Endothelial cell of umbilical vein (primary cell): ENCODE measurements at regions not wholly inside any gene's neighbourhood (a gene's known extent, or its start where the extent isn't known, plus 50 kb on each side); places are given as distances from the start of the nearest gene placed in this dataset.

ENCODE experiments used
- POLR2A ChIP-seq: IDR thresholded peaks from 2 replicates; pipeline ENCODE4 v1.6.1; 2012; ENCODE audit warnings: low read depth, mild to moderate bottlenecking, control low read depth, low read length
- TF ChIP-seq, protein P1 (sequence below), 2 donors: IDR thresholded peaks; 1 replicate in 1 of 2; 2 replicates in 1 of 2; pipeline ENCODE4 v1.5.1; 2011; ENCODE audit warnings: low read length in 2 of 2, mild to moderate bottlenecking in 2 of 2, moderate library complexity in 2 of 2, control low read depth in 1 of 2, inconsistent platforms in 1 of 2, low read depth in 1 of 2; ENCODE audit not compliant: insufficient read depth in 1 of 2; ENCODE audit errors: extremely low read depth in 1 of 2

DNA sequence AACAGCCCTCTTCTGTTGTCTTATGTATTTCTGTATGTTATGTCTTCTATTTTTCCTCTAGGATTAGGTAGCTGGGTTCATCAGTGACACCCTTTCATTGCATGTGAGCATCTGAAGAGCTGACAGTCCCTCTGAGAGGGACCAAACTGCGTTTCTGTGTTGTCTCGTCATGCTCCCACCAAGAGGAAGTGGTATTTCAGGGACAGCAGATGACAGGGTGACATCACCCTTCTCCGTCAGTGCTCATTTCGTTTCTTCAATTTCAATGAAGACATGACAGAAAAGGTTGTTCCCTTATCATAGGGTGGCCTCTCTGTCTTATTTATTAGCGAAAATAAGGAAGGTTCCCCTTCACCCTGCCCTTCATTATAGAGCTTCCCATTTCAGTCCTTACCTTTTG lies 225.9 kb upstream of the NR4A3 start:
- TF ChIP-seq, protein P1, sequence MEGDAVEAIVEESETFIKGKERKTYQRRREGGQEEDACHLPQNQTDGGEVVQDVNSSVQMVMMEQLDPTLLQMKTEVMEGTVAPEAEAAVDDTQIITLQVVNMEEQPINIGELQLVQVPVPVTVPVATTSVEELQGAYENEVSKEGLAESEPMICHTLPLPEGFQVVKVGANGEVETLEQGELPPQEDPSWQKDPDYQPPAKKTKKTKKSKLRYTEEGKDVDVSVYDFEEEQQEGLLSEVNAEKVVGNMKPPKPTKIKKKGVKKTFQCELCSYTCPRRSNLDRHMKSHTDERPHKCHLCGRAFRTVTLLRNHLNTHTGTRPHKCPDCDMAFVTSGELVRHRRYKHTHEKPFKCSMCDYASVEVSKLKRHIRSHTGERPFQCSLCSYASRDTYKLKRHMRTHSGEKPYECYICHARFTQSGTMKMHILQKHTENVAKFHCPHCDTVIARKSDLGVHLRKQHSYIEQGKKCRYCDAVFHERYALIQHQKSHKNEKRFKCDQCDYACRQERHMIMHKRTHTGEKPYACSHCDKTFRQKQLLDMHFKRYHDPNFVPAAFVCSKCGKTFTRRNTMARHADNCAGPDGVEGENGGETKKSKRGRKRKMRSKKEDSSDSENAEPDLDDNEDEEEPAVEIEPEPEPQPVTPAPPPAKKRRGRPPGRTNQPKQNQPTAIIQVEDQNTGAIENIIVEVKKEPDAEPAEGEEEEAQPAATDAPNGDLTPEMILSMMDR (IDR thresholded peaks at IDR 0.05; ENCODE audit: extremely low read depth in 1 of 2, insufficient read depth in 1 of 2, low read depth in 1 of 2, low read length in 2 of 2): no peak
- no peak for TF ChIP-seq POLR2A
